ENCODE measurements at regions not wholly inside any gene's neighbourhood (a gene's known extent, or its start where the extent isn't known, plus 50 kb on each side); places are given as distances from the start of the nearest gene placed in this dataset.

GRCh38 chr11:87437133-87437843 is 399.6 kb downstream of the TMEM135 start:
- TF ChIP-seq CTCF (conservative IDR thresholded peaks at IDR 0.05 in 1 of 2, IDR thresholded peaks at IDR 0.05 in 1 of 2; ENCODE audit: extremely low read depth in 1 of 2, insufficient read depth in 1 of 2, low read depth in 1 of 2, low read length in 2 of 2) (no peak), EZH2 (IDR thresholded peaks at IDR 0.05; ENCODE audit: borderline replicate concordance, low read length) (no peak)

Measured in mammary epithelial cell (primary cell).